ENCODE measurements at regions not wholly inside any gene's neighbourhood (a gene's known extent, or its start where the extent isn't known, plus 50 kb on each side); places are given as distances from the start of the nearest gene placed in this dataset.

GRCh38 chr5:124670722-124671184, 75.7 kb downstream of the ZNF608 start (continued):
- TF ChIP-seq HOXA7 (CRISPR knock-in tag; IDR thresholded peaks at IDR 0.05; ENCODE audit: borderline replicate concordance) = no peak
- no peak for TF ChIP-seq ZNF513 (tag by site-specific recombination; IDR thresholded peaks at IDR 0.05)
- no peak for TF ChIP-seq ZNF223 (tag by site-specific recombination; IDR thresholded peaks at IDR 0.05)
- TF ChIP-seq MEIS1 (CRISPR knock-in tag; IDR thresholded peaks at IDR 0.05; ENCODE audit: borderline replicate concordance) = no peak
- TF ChIP-seq ZNF626 (tag by site-specific recombination; IDR thresholded peaks at IDR 0.05) = no peak
- no peak for TF ChIP-seq ZNF621 (tag by site-specific recombination; IDR thresholded peaks at IDR 0.05)
- no peak for TF ChIP-seq ZNF37A (tag by site-specific recombination; IDR thresholded peaks at IDR 0.05)
- TF ChIP-seq ZNF473 (tag by site-specific recombination; IDR thresholded peaks at IDR 0.05) = no peak
- TF ChIP-seq ZNF549 (tag by site-specific recombination; IDR thresholded peaks at IDR 0.05) = no peak
- peak; percentile 17 for TF ChIP-seq ZNF629 (tag by site-specific recombination; IDR thresholded peaks at IDR 0.05)
- TF ChIP-seq ZNF302 (tag by site-specific recombination; IDR thresholded peaks at IDR 0.05; ENCODE audit: low read depth) = no peak
- TF ChIP-seq ZNF596 (tag by site-specific recombination; IDR thresholded peaks at IDR 0.05) = peak; percentile 46; the same call in 1 of the 2 replicates
- no peak for TF ChIP-seq ZNF146 (tag by site-specific recombination; IDR thresholded peaks at IDR 0.05)
- no peak for TF ChIP-seq ZNF292 (tag by site-specific recombination; IDR thresholded peaks at IDR 0.05; ENCODE audit: borderline replicate concordance, low read depth)
- TF ChIP-seq MZF1 (tag by site-specific recombination; IDR thresholded peaks at IDR 0.05; ENCODE audit: borderline replicate concordance) = no peak
- TF ChIP-seq HOXC10 (CRISPR knock-in tag; IDR thresholded peaks at IDR 0.05) = no peak
- TF ChIP-seq ZNF555 (tag by site-specific recombination; conservative IDR thresholded peaks at IDR 0.05) = no peak
- no peak for TF ChIP-seq ZNF114 (tag by site-specific recombination; IDR thresholded peaks at IDR 0.05)
- TF ChIP-seq ZSCAN18 (tag by site-specific recombination; IDR thresholded peaks at IDR 0.05) = no peak
- no peak for TF ChIP-seq KLF16 (tag by site-specific recombination; IDR thresholded peaks at IDR 0.05)
- TF ChIP-seq ZNF184 (tag by site-specific recombination; IDR thresholded peaks at IDR 0.05) = no peak
- TF ChIP-seq ZNF785 (tag by site-specific recombination; IDR thresholded peaks at IDR 0.05) = no peak
- no peak for TF ChIP-seq ZNF132 (tag by site-specific recombination; IDR thresholded peaks at IDR 0.05; ENCODE audit: borderline replicate concordance)
- no peak for TF ChIP-seq RBAK (tag by site-specific recombination; IDR thresholded peaks at IDR 0.05)
- no peak for TF ChIP-seq ZNF19 (tag by site-specific recombination; IDR thresholded peaks at IDR 0.05; ENCODE audit: low read depth)
- TF ChIP-seq ZNF10 (tag by site-specific recombination; IDR thresholded peaks at IDR 0.05) = peak; percentile 64; the same call in 1 of the 2 replicates
- TF ChIP-seq KLF1 (tag by site-specific recombination; IDR thresholded peaks at IDR 0.05) = no peak
- TF ChIP-seq ZNF514 (tag by site-specific recombination; IDR thresholded peaks at IDR 0.05) = no peak
- TF ChIP-seq ZNF335 (tag by site-specific recombination; conservative IDR thresholded peaks at IDR 0.05) = no peak
- no peak for TF ChIP-seq ZNF174 (tag by site-specific recombination; IDR thresholded peaks at IDR 0.05)
- TF ChIP-seq REST (tag by site-specific recombination; IDR thresholded peaks at IDR 0.05) = peak; percentile 58
- peak; percentile 72; the same call in 1 of the 2 replicates for TF ChIP-seq ZNF660 (tag by site-specific recombination; IDR thresholded peaks at IDR 0.05)
- TF ChIP-seq ZNF76 (tag by site-specific recombination; IDR thresholded peaks at IDR 0.05; ENCODE audit: borderline replicate concordance, low read depth) = no peak
- peak; percentile 87 for TF ChIP-seq ZNF843 (tag by site-specific recombination; IDR thresholded peaks at IDR 0.05)
- TF ChIP-seq AEBP2 (tag by site-specific recombination; IDR thresholded peaks at IDR 0.05; ENCODE audit: borderline replicate concordance) = no peak
- no peak for TF ChIP-seq ZNF157 (tag by site-specific recombination; IDR thresholded peaks at IDR 0.05)

Measured in HEK293 (cell line).